ENCODE measurements at regions not wholly inside any gene's neighbourhood (a gene's known extent, or its start where the extent isn't known, plus 50 kb on each side); places are given as distances from the start of the nearest gene placed in this dataset.

DNA sequence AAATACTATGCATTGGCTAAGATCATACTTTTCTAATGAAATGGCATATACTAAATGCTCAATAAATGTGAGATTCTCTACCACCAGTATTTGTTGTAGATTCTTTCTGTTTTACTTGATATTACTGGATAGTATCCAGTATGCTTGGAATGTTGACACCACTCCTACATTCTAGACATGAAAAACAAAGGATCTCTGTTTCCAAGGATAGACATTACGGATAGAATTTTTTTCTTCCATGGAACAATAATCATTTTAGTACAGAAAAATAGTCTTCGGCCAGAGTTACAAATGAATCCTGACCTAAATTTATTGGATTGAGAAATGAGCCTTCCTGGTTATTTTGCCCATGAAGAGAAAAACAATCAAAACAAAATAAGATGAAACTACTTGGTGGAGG, 258.2 kb upstream of the NT5E start:
- TF ChIP-seq, protein P1, sequence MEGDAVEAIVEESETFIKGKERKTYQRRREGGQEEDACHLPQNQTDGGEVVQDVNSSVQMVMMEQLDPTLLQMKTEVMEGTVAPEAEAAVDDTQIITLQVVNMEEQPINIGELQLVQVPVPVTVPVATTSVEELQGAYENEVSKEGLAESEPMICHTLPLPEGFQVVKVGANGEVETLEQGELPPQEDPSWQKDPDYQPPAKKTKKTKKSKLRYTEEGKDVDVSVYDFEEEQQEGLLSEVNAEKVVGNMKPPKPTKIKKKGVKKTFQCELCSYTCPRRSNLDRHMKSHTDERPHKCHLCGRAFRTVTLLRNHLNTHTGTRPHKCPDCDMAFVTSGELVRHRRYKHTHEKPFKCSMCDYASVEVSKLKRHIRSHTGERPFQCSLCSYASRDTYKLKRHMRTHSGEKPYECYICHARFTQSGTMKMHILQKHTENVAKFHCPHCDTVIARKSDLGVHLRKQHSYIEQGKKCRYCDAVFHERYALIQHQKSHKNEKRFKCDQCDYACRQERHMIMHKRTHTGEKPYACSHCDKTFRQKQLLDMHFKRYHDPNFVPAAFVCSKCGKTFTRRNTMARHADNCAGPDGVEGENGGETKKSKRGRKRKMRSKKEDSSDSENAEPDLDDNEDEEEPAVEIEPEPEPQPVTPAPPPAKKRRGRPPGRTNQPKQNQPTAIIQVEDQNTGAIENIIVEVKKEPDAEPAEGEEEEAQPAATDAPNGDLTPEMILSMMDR (IDR thresholded peaks at IDR 0.05; ENCODE audit: insufficient read depth, low read depth, low read length), result no peak
- no peak for TF ChIP-seq EZH2 (IDR thresholded peaks at IDR 0.05; ENCODE audit: insufficient read depth, low read length)
